ENCODE measurements at regions not wholly inside any gene's neighbourhood (a gene's known extent, or its start where the extent isn't known, plus 50 kb on each side); places are given as distances from the start of the nearest gene placed in this dataset.

DNA sequence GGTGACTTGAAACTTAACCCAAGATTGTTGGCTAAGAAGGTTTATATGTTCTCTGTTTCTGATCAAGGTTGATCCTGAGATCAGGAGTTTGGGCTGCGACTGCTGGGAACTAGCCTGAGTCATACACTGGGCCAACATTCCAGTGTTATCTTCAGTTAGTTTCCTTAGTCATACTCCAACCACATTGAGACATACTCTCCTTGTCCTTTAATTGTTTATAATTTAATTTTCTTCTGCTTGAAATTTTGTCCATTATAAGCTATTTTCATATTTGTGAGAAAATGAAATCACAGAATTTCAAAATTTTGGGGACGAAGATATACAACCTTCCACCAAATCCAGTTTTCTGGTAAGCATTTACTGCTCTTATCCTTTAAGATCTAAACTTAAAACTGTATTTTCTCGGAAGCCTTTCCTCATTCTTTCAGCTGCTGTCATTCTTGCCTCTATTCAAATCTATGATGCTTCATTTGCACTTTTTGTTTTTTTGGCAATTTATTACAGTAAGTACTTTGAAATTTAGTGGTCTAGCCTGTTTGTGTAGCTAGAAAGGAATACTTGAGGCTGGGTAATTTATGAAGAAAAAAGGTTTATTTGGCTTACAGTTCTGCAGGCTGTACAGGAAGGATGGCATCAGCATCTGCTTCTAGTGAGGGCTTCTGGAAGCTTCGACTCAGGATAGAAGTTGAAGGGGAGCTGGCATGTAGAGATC is 63.4 kb upstream of the POT1 start:
- no peak overlapping the region for H3K4me3 ChIP-seq (ENCODE audit: low read length)
- TF ChIP-seq, protein P1, sequence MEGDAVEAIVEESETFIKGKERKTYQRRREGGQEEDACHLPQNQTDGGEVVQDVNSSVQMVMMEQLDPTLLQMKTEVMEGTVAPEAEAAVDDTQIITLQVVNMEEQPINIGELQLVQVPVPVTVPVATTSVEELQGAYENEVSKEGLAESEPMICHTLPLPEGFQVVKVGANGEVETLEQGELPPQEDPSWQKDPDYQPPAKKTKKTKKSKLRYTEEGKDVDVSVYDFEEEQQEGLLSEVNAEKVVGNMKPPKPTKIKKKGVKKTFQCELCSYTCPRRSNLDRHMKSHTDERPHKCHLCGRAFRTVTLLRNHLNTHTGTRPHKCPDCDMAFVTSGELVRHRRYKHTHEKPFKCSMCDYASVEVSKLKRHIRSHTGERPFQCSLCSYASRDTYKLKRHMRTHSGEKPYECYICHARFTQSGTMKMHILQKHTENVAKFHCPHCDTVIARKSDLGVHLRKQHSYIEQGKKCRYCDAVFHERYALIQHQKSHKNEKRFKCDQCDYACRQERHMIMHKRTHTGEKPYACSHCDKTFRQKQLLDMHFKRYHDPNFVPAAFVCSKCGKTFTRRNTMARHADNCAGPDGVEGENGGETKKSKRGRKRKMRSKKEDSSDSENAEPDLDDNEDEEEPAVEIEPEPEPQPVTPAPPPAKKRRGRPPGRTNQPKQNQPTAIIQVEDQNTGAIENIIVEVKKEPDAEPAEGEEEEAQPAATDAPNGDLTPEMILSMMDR (IDR thresholded peaks at IDR 0.05; ENCODE audit: low read depth, low read length, poor library complexity, severe bottlenecking), result no peak
- TF ChIP-seq EZH2phosphoT487 (IDR thresholded peaks at IDR 0.05; ENCODE audit: borderline replicate concordance, low read length), result no peak
- H3K9me3 ChIP-seq (ENCODE audit: control insufficient read depth, insufficient read depth, low read length), result no peaks in the 10 kb centered on the region
- no peaks in the 10 kb centered on the region for H3K27me3 ChIP-seq (ENCODE audit: control insufficient read depth, low read length)
- H3K36me3 ChIP-seq (ENCODE audit: control insufficient read depth, low read length), result no peaks in the 10 kb centered on the region
- H3K79me2 ChIP-seq (ENCODE audit: control insufficient read depth, low read length), result no peaks in the 10 kb centered on the region
- H3K9me2 ChIP-seq (replicated peaks; ENCODE audit: control insufficient read depth, low read length), result no peaks in the 10 kb centered on the region
- no peaks in the 10 kb centered on the region for H4K20me1 ChIP-seq (ENCODE audit: control insufficient read depth, insufficient read depth, low read depth, low read length)
- no peaks in the 10 kb centered on the region for H3F3A ChIP-seq (ENCODE audit: control insufficient read depth, insufficient read depth)
- H3K4me2 ChIP-seq (ENCODE audit: low read length), result no peak overlapping the region
- H3K27ac ChIP-seq (ENCODE audit: low read depth, low read length), result no peak overlapping the region
- H3K4me1 ChIP-seq (ENCODE audit: control insufficient read depth, low read length), result no peaks in the 10 kb centered on the region

DNA sequence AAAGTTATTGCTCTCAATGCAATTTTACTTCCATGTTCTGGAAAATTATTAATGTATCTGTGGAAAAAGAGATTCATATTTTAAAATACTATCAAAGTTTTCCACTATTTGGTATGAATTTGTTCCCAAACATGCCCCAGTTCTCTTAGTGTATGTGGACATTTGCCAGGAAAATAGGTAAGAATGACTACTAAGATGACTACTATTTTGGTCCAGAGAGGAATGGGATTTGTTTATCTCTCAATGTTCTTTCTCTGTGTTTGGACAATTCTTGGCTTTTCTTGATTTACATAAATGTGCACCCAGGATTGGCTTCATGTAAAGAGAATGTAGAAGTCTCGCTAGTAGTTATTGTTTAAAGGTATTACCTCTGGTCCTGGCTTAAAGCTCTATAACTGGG is 60.3 kb upstream of the POT1 start:
- Histone ChIP-seq H4K20me1 (ENCODE audit: control insufficient read depth, insufficient read depth, low read depth, low read length) (no peaks in the 10 kb centered on the region), H3K27me3 (ENCODE audit: control insufficient read depth, low read length) (no peaks in the 10 kb centered on the region), H3K9me2 (replicated peaks; ENCODE audit: control insufficient read depth, low read length) (no peaks in the 10 kb centered on the region), H3K27ac (ENCODE audit: low read depth, low read length) (no peak overlapping the region), H3K9me3 (ENCODE audit: control insufficient read depth, insufficient read depth, low read length) (no peaks in the 10 kb centered on the region), H3K4me2 (ENCODE audit: low read length) (no peak overlapping the region), H3K4me3 (ENCODE audit: low read length) (no peak overlapping the region), H3K4me1 (ENCODE audit: control insufficient read depth, low read length) (no peaks in the 10 kb centered on the region), H3F3A (ENCODE audit: control insufficient read depth, insufficient read depth) (no peaks in the 10 kb centered on the region), H3K79me2 (ENCODE audit: control insufficient read depth, low read length) (no peaks in the 10 kb centered on the region), H3K36me3 (ENCODE audit: control insufficient read depth, low read length) (no peaks in the 10 kb centered on the region)
- no peak for TF ChIP-seq EZH2phosphoT487 (IDR thresholded peaks at IDR 0.05; ENCODE audit: borderline replicate concordance, low read length)
- TF ChIP-seq, protein P1 (IDR thresholded peaks at IDR 0.05; ENCODE audit: low read depth, low read length, poor library complexity, severe bottlenecking), result no peak

Data from DOHH2 (cell line).